ENCODE measurements at regions not wholly inside any gene's neighbourhood (a gene's known extent, or its start where the extent isn't known, plus 50 kb on each side); places are given as distances from the start of the nearest gene placed in this dataset.
"Not testable (repeated sequence)": the region's sequence is repeated elsewhere in the genome, so short reads cannot be mapped to it uniquely, and the experiment has no call there.

DNA sequence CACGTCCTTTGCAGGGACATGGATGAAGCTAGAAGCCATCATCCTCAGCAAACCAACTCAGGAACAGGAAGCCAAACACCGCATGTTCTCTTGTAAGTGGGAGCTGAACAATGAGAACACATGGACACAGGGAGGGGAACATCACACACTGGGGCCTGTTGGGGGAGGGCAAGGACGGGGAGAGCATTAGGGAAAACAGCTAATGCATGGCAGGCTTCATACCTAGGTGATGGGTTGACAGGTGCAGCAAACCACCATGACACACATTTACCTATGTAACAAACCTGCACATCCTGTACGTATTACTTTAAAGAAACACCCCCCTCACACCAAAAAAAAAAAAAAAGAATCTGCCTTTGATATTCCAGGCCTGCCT lies 57.9 kb upstream of the ECHDC3 start:
- TF ChIP-seq, protein P1, sequence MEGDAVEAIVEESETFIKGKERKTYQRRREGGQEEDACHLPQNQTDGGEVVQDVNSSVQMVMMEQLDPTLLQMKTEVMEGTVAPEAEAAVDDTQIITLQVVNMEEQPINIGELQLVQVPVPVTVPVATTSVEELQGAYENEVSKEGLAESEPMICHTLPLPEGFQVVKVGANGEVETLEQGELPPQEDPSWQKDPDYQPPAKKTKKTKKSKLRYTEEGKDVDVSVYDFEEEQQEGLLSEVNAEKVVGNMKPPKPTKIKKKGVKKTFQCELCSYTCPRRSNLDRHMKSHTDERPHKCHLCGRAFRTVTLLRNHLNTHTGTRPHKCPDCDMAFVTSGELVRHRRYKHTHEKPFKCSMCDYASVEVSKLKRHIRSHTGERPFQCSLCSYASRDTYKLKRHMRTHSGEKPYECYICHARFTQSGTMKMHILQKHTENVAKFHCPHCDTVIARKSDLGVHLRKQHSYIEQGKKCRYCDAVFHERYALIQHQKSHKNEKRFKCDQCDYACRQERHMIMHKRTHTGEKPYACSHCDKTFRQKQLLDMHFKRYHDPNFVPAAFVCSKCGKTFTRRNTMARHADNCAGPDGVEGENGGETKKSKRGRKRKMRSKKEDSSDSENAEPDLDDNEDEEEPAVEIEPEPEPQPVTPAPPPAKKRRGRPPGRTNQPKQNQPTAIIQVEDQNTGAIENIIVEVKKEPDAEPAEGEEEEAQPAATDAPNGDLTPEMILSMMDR (IDR thresholded peaks at IDR 0.05) = not testable (repeated sequence)
- TF ChIP-seq POLR2A, POLR2AphosphoS5 (IDR thresholded peaks at IDR 0.05): not testable (repeated sequence)

Measured in transverse colon (tissue), 4 donors.